HEK293 (cell line): ENCODE measurements at regions not wholly inside any gene's neighbourhood (a gene's known extent, or its start where the extent isn't known, plus 50 kb on each side); places are given as distances from the start of the nearest gene placed in this dataset.

Experiments
- KLF16 ChIP-seq: fragments of 450-650 bp; formaldehyde crosslinking; IDR thresholded peaks from 2 replicates; pipeline ENCODE4 v1.5.1; 2017; ENCODE audit warnings: missing biosample characterization, missing genetic modification characterization
- ZFP69B ChIP-seq: fragments of 450-650 bp; formaldehyde crosslinking; IDR thresholded peaks from 2 replicates; pipeline ENCODE4 v1.5.1; 2016; ENCODE audit warnings: missing biosample characterization, missing genetic modification characterization
- ZNF114 ChIP-seq: fragments of 450-650 bp; formaldehyde crosslinking; IDR thresholded peaks from 2 replicates; pipeline ENCODE4 v1.5.0; 2017; ENCODE audit warnings: missing biosample characterization, missing genetic modification characterization
- ZNF239 ChIP-seq: fragments of 450-650 bp; formaldehyde crosslinking; IDR thresholded peaks from 2 replicates; pipeline ENCODE4 v1.5.1; 2016; ENCODE audit warnings: missing biosample characterization, missing genetic modification characterization
- ZNF660 ChIP-seq: fragments of 450-650 bp; IDR thresholded peaks from 2 replicates; pipeline ENCODE4 v1.5.1; 2018; ENCODE audit warnings: missing biosample characterization, mild to moderate bottlenecking, missing genetic modification characterization
- ZNF677 ChIP-seq: fragments of 450-650 bp; IDR thresholded peaks from 2 replicates; pipeline ENCODE4 v1.5.0; 2018; ENCODE audit warnings: missing biosample characterization, mild to moderate bottlenecking, missing genetic modification characterization, moderate library complexity
- ZNF707 ChIP-seq: fragments of 450-650 bp; formaldehyde crosslinking; IDR thresholded peaks from 2 replicates; pipeline ENCODE4 v1.5.1; 2016; ENCODE audit warnings: missing biosample characterization, missing genetic modification characterization
- ZNF768 ChIP-seq: fragments of 450-650 bp; formaldehyde crosslinking; IDR thresholded peaks from 2 replicates; pipeline ENCODE4 v1.5.1; 2018; ENCODE audit warnings: missing biosample characterization, mild to moderate bottlenecking, missing genetic modification characterization
- TF ChIP-seq, protein P1 (sequence below): fragments of 450-650 bp; formaldehyde crosslinking; IDR thresholded peaks from 2 replicates; pipeline ENCODE4 v1.5.1; 2016; ENCODE audit warnings: missing biosample characterization, missing genetic modification characterization
- TF ChIP-seq, protein P2 (sequence below): fragments of 450-650 bp; formaldehyde crosslinking; IDR thresholded peaks from 2 replicates; pipeline ENCODE4 v1.5.1; 2016; ENCODE audit warnings: missing biosample characterization, missing genetic modification characterization
- TF ChIP-seq, protein P3 (sequence below): fragments of 450-650 bp; formaldehyde crosslinking; IDR thresholded peaks from 2 replicates; pipeline ENCODE4 v1.5.1; 2016; ENCODE audit warnings: missing biosample characterization, missing genetic modification characterization

DNA sequence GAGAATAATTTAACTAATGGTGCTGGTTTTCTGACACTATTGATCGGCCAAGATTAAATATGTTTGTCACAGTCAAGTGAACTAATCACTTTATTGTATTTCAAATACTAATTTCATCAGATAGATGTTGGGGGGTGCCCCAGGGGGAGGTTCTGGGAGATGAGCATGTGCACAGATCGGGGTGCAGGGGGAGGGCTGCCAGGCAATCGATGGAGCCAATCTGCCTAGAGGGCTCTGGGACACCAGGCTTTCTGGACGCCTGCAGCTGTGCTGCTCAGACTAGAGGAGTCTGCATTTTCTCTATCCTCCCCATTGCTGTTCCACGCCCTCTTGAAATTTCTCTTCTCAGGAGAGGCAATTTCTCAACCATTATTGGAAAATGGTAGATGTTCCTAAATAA is 100.0 kb upstream of the ALDH1B1 start:
- TF ChIP-seq, protein P1, sequence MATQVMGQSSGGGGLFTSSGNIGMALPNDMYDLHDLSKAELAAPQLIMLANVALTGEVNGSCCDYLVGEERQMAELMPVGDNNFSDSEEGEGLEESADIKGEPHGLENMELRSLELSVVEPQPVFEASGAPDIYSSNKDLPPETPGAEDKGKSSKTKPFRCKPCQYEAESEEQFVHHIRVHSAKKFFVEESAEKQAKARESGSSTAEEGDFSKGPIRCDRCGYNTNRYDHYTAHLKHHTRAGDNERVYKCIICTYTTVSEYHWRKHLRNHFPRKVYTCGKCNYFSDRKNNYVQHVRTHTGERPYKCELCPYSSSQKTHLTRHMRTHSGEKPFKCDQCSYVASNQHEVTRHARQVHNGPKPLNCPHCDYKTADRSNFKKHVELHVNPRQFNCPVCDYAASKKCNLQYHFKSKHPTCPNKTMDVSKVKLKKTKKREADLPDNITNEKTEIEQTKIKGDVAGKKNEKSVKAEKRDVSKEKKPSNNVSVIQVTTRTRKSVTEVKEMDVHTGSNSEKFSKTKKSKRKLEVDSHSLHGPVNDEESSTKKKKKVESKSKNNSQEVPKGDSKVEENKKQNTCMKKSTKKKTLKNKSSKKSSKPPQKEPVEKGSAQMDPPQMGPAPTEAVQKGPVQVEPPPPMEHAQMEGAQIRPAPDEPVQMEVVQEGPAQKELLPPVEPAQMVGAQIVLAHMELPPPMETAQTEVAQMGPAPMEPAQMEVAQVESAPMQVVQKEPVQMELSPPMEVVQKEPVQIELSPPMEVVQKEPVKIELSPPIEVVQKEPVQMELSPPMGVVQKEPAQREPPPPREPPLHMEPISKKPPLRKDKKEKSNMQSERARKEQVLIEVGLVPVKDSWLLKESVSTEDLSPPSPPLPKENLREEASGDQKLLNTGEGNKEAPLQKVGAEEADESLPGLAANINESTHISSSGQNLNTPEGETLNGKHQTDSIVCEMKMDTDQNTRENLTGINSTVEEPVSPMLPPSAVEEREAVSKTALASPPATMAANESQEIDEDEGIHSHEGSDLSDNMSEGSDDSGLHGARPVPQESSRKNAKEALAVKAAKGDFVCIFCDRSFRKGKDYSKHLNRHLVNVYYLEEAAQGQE (tag by site-specific recombination) = no peak
- TF ChIP-seq ZNF707 (tag by site-specific recombination) (no peak), KLF16 (tag by site-specific recombination) (no peak), ZFP69B (tag by site-specific recombination) (no peak), ZNF768 (no peak), ZNF114 (tag by site-specific recombination) (no peak), ZNF660 (tag by site-specific recombination) (no peak), ZNF239 (tag by site-specific recombination) (no peak), ZNF677 (no peak)
- TF ChIP-seq, protein P2, sequence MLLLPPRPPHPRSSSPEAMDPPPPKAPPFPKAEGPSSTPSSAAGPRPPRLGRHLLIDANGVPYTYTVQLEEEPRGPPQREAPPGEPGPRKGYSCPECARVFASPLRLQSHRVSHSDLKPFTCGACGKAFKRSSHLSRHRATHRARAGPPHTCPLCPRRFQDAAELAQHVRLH (tag by site-specific recombination) = no peak
- TF ChIP-seq, protein P3, sequence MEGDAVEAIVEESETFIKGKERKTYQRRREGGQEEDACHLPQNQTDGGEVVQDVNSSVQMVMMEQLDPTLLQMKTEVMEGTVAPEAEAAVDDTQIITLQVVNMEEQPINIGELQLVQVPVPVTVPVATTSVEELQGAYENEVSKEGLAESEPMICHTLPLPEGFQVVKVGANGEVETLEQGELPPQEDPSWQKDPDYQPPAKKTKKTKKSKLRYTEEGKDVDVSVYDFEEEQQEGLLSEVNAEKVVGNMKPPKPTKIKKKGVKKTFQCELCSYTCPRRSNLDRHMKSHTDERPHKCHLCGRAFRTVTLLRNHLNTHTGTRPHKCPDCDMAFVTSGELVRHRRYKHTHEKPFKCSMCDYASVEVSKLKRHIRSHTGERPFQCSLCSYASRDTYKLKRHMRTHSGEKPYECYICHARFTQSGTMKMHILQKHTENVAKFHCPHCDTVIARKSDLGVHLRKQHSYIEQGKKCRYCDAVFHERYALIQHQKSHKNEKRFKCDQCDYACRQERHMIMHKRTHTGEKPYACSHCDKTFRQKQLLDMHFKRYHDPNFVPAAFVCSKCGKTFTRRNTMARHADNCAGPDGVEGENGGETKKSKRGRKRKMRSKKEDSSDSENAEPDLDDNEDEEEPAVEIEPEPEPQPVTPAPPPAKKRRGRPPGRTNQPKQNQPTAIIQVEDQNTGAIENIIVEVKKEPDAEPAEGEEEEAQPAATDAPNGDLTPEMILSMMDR (tag by site-specific recombination) = no peak
